Upper lobe of left lung (tissue), 6 donors: ENCODE measurements at regions not wholly inside any gene's neighbourhood (a gene's known extent, or its start where the extent isn't known, plus 50 kb on each side); places are given as distances from the start of the nearest gene placed in this dataset.

Source experiments
- ATAC-seq, 2 donors: fragments of 200-7000 bp; cut with Tn5 transposase; one replicate each; pipeline ENCODE4 v1.9.1; 2022; ENCODE audit warnings: mild to moderate bottlenecking in 2 of 2, moderate library complexity in 2 of 2; ENCODE audit not compliant: low FRiP score in 2 of 2
- DNase-seq, 2 donors: peaks; one replicate each; pipeline ENCODE4 v3.0.0-alpha.2; 2019 to 2020
- H3K27ac ChIP-seq, 4 donors: fragments of 200-600 bp; sonication (generic); one replicate each; pipeline ENCODE4 v1.5.1; 2016 to 2019
- H3K27me3 ChIP-seq, 4 donors: fragments of 200-600 bp; sonication (generic); one replicate each; pipeline ENCODE4 v1.5.1; 2017 to 2019
- H3K36me3 ChIP-seq, 4 donors: fragments of 200-600 bp; sonication (generic); one replicate each; pipeline ENCODE4 v1.5.1; 2016 to 2019
- H3K4me1 ChIP-seq, 4 donors: fragments of 200-600 bp; sonication (generic); one replicate each; pipeline ENCODE4 v1.5.1; 2018 to 2019
- H3K4me3 ChIP-seq, 4 donors: fragments of 200-600 bp; sonication (generic); one replicate each; pipeline ENCODE4 v1.5.1; 2017 to 2019; ENCODE audit warnings: mild to moderate bottlenecking in 2 of 4, moderate library complexity in 1 of 4
- H3K9me3 ChIP-seq, 4 donors: fragments of 200-600 bp; sonication (generic); one replicate each; pipeline ENCODE4 v1.5.1; 2018 to 2019
- CTCF ChIP-seq, 6 experiments: fragments of 450-650 bp in 4 of 6; fragments of 200-600 bp in 2 of 6; sonication (generic) in 2 of 6; IDR thresholded peaks; one replicate each; pipeline ENCODE4 v1.5.1; 2016 to 2019; ENCODE audit warnings: antibody characterized with exemption in 6 of 6
- EP300 ChIP-seq, 4 donors: sonication (generic); formaldehyde crosslinking; IDR thresholded peaks; one replicate each; pipeline ENCODE4 v1.5.1; 2017; ENCODE audit warnings: antibody characterized with exemption in 4 of 4, control low read depth in 2 of 4
- POLR2A ChIP-seq, 4 donors: fragments of 450-650 bp; IDR thresholded peaks; one replicate each; pipeline ENCODE4 v1.5.1; 2016 to 2017; ENCODE audit warnings: antibody characterized with exemption in 4 of 4, mild to moderate bottlenecking in 2 of 4
- POLR2AphosphoS5 ChIP-seq, 2 donors: sonication (generic); formaldehyde crosslinking; IDR thresholded peaks; one replicate each; pipeline ENCODE4 v1.5.1; 2017; ENCODE audit warnings: antibody characterized with exemption in 2 of 2
- WGBS, 2 donors: methylation state at CpG; one replicate each; pipeline ENCODE4 v1.1.5; 2017 to 2018; 5-methylcytosine and 5-hydroxymethylcytosine counted together
- donor health status: DM: no; HTN: no; CAD: no; lungs with moderate emphysema.
- donor health status: DM: no; HTN: yes; CAD: no; lungs with severe emphysema.

GRCh38 chr5:118098716-118099115, 889.6 kb downstream of the DTWD2 start:
- DNase-seq: no peak
- Histone ChIP-seq H3K27ac (no peak overlapping the region), H3K9me3 (no peaks in the 10 kb centered on the region), H3K4me1 (no peaks in the 10 kb centered on the region), H3K36me3 (no peaks in the 10 kb centered on the region), H3K4me3 (no peak overlapping the region), H3K27me3 (no peaks in the 10 kb centered on the region)
- WGBS, 2 donors: 97 to 100% methylated on average over 1 of the region's 1 CpG
- no peak for ATAC-seq
- TF ChIP-seq POLR2AphosphoS5 (IDR thresholded peaks at IDR 0.05) (no peak), CTCF (IDR thresholded peaks at IDR 0.05) (no peak), POLR2A (IDR thresholded peaks at IDR 0.05) (no peak), EP300 (IDR thresholded peaks at IDR 0.05) (no peak)

- no peaks in the 10 kb centered on the region for H3K36me3 ChIP-seq
- no peak overlapping the region for H3K4me3 ChIP-seq
- DNase-seq: no peak
Observed at GRCh38 chr5:118095115-118095514, 893.2 kb downstream of the DTWD2 start.

GRCh38 chr5:118088448-118088847, 899.9 kb downstream of the DTWD2 start:
- TF ChIP-seq CTCF (IDR thresholded peaks at IDR 0.05): no peak
- no peak for TF ChIP-seq POLR2A (IDR thresholded peaks at IDR 0.05)
- TF ChIP-seq EP300 (IDR thresholded peaks at IDR 0.05): no peak
- TF ChIP-seq POLR2AphosphoS5 (IDR thresholded peaks at IDR 0.05): no peak
- no peaks in the 10 kb centered on the region for H3K9me3 ChIP-seq
- H3K4me1 ChIP-seq: no peaks in the 10 kb centered on the region
- ATAC-seq (no peak), DNase-seq (no peak)
- no peak overlapping the region for H3K27ac ChIP-seq
- no peak overlapping the region for H3K4me3 ChIP-seq
- H3K36me3 ChIP-seq: no peaks in the 10 kb centered on the region
- H3K27me3 ChIP-seq: no peaks in the 10 kb centered on the region

More at GRCh38 chr5:118095115-118095514, 893.2 kb downstream of the DTWD2 start:
- H3K9me3 ChIP-seq: no peaks in the 10 kb centered on the region
- H3K27ac ChIP-seq: no peak overlapping the region
- no peak for TF ChIP-seq CTCF (IDR thresholded peaks at IDR 0.05)
- no peak for TF ChIP-seq POLR2A (IDR thresholded peaks at IDR 0.05)
- no peak for ATAC-seq
- no peaks in the 10 kb centered on the region for H3K4me1 ChIP-seq
- no peaks in the 10 kb centered on the region for H3K27me3 ChIP-seq
- 46 to 57% methylated on average over 2 of the region's 2 CpGs for WGBS, 2 donors

GRCh38 chr5:118076490-118076889, 911.9 kb downstream of the DTWD2 start:
- ATAC-seq: no peak
- no peaks in the 10 kb centered on the region for H3K27me3 ChIP-seq
- WGBS, 2 donors: 66 to 68% methylated on average over 2 of the region's 2 CpGs
- H3K36me3 ChIP-seq: no peaks in the 10 kb centered on the region
- no peak overlapping the region for H3K27ac ChIP-seq
- H3K9me3 ChIP-seq: no peaks in the 10 kb centered on the region
- no peak for DNase-seq
- TF ChIP-seq POLR2AphosphoS5 (IDR thresholded peaks at IDR 0.05) (no peak), CTCF (IDR thresholded peaks at IDR 0.05) (no peak), POLR2A (IDR thresholded peaks at IDR 0.05) (no peak), EP300 (IDR thresholded peaks at IDR 0.05) (no peak)
- no peaks in the 10 kb centered on the region for H3K4me1 ChIP-seq
- H3K4me3 ChIP-seq: no peak overlapping the region

- H3K4me3 ChIP-seq: no peak overlapping the region
- H3K36me3 ChIP-seq: no peaks in the 10 kb centered on the region
- ATAC-seq (no peak), DNase-seq (no peak)
- H3K27me3 ChIP-seq: no peaks in the 10 kb centered on the region
- TF ChIP-seq EP300 (IDR thresholded peaks at IDR 0.05) (no peak), POLR2A (IDR thresholded peaks at IDR 0.05) (no peak), CTCF (IDR thresholded peaks at IDR 0.05) (no peak)
- no peaks in the 10 kb centered on the region for H3K9me3 ChIP-seq
- WGBS, 2 donors: 88% methylated on average over 2 of the region's 2 CpGs
- H3K27ac ChIP-seq: no peak overlapping the region
- H3K4me1 ChIP-seq: no peaks in the 10 kb centered on the region
Observed at GRCh38 chr5:118070041-118070440, 918.3 kb downstream of the DTWD2 start.
